CD4-positive, alpha-beta memory T cell (primary cell): ENCODE measurements at regions not wholly inside any gene's neighbourhood (a gene's known extent, or its start where the extent isn't known, plus 50 kb on each side); places are given as distances from the start of the nearest gene placed in this dataset.
"Not testable (repeated sequence)": the region's sequence is repeated elsewhere in the genome, so short reads cannot be mapped to it uniquely, and the experiment has no call there.

Source experiments
- CTCF ChIA-PET: fragments of 350-600 bp; sonication (Branson Sonifier 250); formaldehyde crosslinking; loops from one replicate; lab custom pipeline; 2021; ENCODE audit warnings: inconsistent platforms; ENCODE audit not compliant: partially characterized antibody; lab: Charles Lee
- POLR2A ChIA-PET: fragments of 350-600 bp; sonication (Branson Sonifier 250); formaldehyde crosslinking; loops from one replicate; lab custom pipeline; 2021; ENCODE audit not compliant: partially characterized antibody; lab: Charles Lee
- DNase-seq, 5 donors: peaks; one replicate each; pipeline versions ENCODE4 v3.0.0 to v3.0.0-alpha.2; 2020 to 2022; ENCODE audit warnings: mixed read lengths in 1 of 5
- H3K27ac ChIP-seq: one replicate; pipeline ENCODE4 v1.7.0; 2013; ENCODE audit warnings: low read depth, low read length
- H3K27me3 ChIP-seq: 2 replicates; pipeline ENCODE4 v1.7.0; 2013; ENCODE audit warnings: mild to moderate bottlenecking, low read length, moderate library complexity; ENCODE audit not compliant: insufficient read depth
- H3K36me3 ChIP-seq: 2 replicates; pipeline ENCODE4 v1.7.0; 2013; ENCODE audit warnings: mild to moderate bottlenecking, low read length, moderate library complexity; ENCODE audit not compliant: insufficient read depth
- H3K4me1 ChIP-seq: 2 replicates; pipeline ENCODE4 v1.7.0; 2013; ENCODE audit warnings: mild to moderate bottlenecking, low read length, moderate library complexity; ENCODE audit not compliant: insufficient read depth
- H3K4me3 ChIP-seq, 2 donors: one replicate each; pipeline ENCODE4 v1.7.0; 2013; ENCODE audit warnings: low read length in 2 of 2, mild to moderate bottlenecking in 1 of 2
- H3K9me3 ChIP-seq, 2 donors: one replicate each; pipeline ENCODE4 v1.7.0; 2013; ENCODE audit warnings: low read length in 2 of 2, control low read depth in 1 of 2; ENCODE audit not compliant: control insufficient read depth in 1 of 2
- H3K27ac Mint-ChIP-seq, 7 donors: one replicate each; pipeline ENCODE4 v1.8.0; 2020 to 2021; ENCODE audit warnings: mixed read lengths in 7 of 7, mild to moderate bottlenecking in 6 of 7, inconsistent platforms in 3 of 7, moderate library complexity in 3 of 7
- H3K27me3 Mint-ChIP-seq, 2 donors: one replicate each; pipeline ENCODE4 v1.8.0; 2020 to 2021; ENCODE audit warnings: mixed read lengths in 2 of 2
- H3K36me3 Mint-ChIP-seq, 2 donors: one replicate each; pipeline ENCODE4 v1.8.0; 2020 to 2021; ENCODE audit warnings: mixed read lengths in 2 of 2, inconsistent platforms in 1 of 2, mild to moderate bottlenecking in 1 of 2
- H3K4me1 Mint-ChIP-seq, 4 donors: one replicate each; pipeline ENCODE4 v1.8.0; 2020 to 2021; ENCODE audit warnings: mixed read lengths in 4 of 4, mild to moderate bottlenecking in 1 of 4
- H3K4me3 Mint-ChIP-seq, 8 donors: one replicate each; pipeline ENCODE4 v1.8.0; 2020 to 2021; ENCODE audit warnings: mixed read lengths in 8 of 8, mild to moderate bottlenecking in 7 of 8, moderate library complexity in 6 of 8, inconsistent platforms in 3 of 8
- H3K9me3 Mint-ChIP-seq, 8 donors: one replicate each; pipeline ENCODE4 v1.8.0; 2020 to 2021; ENCODE audit warnings: mixed read lengths in 8 of 8, mild to moderate bottlenecking in 5 of 8, inconsistent platforms in 3 of 8, moderate library complexity in 1 of 8
- intact Hi-C: fragments of 100-400 bp; cut with micrococcal nuclease; formaldehyde crosslinking; loops from one replicate; pipeline ENCODE4 v1.15.1; 2023

DNA sequence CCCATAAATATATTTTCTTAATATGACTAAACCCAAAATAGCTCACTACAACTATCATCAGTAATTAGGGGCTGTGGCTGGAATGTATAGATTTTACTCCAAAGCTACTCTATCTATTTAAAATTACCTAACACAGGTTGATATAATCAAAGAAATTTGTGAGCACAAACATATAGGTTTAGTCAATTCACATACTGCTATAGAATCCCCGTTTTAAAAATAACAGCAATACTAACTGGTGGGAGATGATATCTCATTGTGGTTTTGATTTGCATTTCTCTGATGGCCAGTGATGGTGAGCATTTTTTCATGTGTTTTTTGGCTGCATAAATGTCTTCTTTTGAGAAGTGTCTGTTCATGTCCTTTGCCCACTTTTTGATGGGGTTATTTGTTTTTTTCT is 1434.9 kb upstream of the CELF2 start:
- H3K27ac ChIP-seq, H3K27me3 ChIP-seq, H3K4me3 Mint-ChIP-seq, H3K36me3 Mint-ChIP-seq, H3K9me3 ChIP-seq, POLR2A ChIA-PET, H3K4me1 ChIP-seq, H3K9me3 Mint-ChIP-seq, intact Hi-C loops, CTCF ChIA-PET, H3K4me1 Mint-ChIP-seq, DNase-seq, H3K27ac Mint-ChIP-seq, H3K4me3 ChIP-seq, H3K27me3 Mint-ChIP-seq, H3K36me3 ChIP-seq: not testable (repeated sequence)

GRCh38 chr10:9596368-9596920 is 1421.2 kb upstream of the CELF2 start:
- H3K9me3 Mint-ChIP-seq: peaks cover 0 to 2% (median 0%) of the 10 kb centered on the region in 8 donors
- H3K27me3 Mint-ChIP-seq: peaks cover 0 to 5% of the 10 kb centered on the region in 2 donors
- POLR2A ChIA-PET: no interaction called here
- Histone ChIP-seq H3K9me3 (no peaks in the 10 kb centered on the region), H3K36me3 (no peaks in the 10 kb centered on the region), H3K27ac (no peak overlapping the region), H3K27me3 (no peaks in the 10 kb centered on the region), H3K4me1 (no peaks in the 10 kb centered on the region), H3K4me3 (no peak overlapping the region)
- H3K27ac Mint-ChIP-seq: no peak overlapping the region
- CTCF ChIA-PET: no interaction called here
- intact Hi-C loops: no loop called here
- peaks cover 0 to 1% (median 0%) of the 10 kb centered on the region in 4 donors for H3K4me1 Mint-ChIP-seq
- H3K4me3 Mint-ChIP-seq: no peak overlapping the region
- DNase-seq: no peak
- H3K36me3 Mint-ChIP-seq: no peaks in the 10 kb centered on the region

DNA sequence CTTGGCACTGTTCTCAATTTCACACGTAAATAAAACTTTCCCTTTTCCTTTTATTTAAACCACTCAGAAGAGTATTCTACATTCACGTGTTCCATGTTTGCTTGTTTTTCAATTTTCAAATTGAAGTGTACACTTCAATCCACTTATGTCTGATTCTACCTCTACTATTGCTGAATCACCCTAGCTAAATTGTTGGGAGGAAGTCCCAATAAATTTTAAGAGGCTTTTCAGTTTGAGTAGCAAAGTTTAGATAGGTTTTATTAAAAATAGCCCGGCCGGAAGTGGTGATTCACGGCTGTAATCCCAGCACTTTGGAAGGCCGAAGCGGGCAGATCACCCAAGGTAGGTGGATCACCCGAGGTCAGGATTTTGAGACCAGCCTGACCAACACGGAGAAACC is 1414.7 kb upstream of the CELF2 start:
- H3K4me3 ChIP-seq: no peak overlapping the region
- ChIA-PET POLR2A (no interaction called here), CTCF (no interaction called here)
- no peaks in the 10 kb centered on the region for H3K36me3 Mint-ChIP-seq
- no peak for DNase-seq
- intact Hi-C loops: no loop called here
- no peak overlapping the region for H3K27ac Mint-ChIP-seq
- H3K9me3 Mint-ChIP-seq: peaks cover 0 to 2% (median 0%) of the 10 kb centered on the region in 8 donors
- no peaks in the 10 kb centered on the region for H3K36me3 ChIP-seq
- H3K27ac ChIP-seq: no peak overlapping the region
- no peaks in the 10 kb centered on the region for H3K27me3 Mint-ChIP-seq
- H3K4me1 ChIP-seq: no peaks in the 10 kb centered on the region
- H3K9me3 ChIP-seq: no peaks in the 10 kb centered on the region
- H3K4me3 Mint-ChIP-seq: no peak overlapping the region
- H3K27me3 ChIP-seq: no peaks in the 10 kb centered on the region
- peaks cover 0 to 4% (median 0%) of the 10 kb centered on the region in 4 donors for H3K4me1 Mint-ChIP-seq

DNA sequence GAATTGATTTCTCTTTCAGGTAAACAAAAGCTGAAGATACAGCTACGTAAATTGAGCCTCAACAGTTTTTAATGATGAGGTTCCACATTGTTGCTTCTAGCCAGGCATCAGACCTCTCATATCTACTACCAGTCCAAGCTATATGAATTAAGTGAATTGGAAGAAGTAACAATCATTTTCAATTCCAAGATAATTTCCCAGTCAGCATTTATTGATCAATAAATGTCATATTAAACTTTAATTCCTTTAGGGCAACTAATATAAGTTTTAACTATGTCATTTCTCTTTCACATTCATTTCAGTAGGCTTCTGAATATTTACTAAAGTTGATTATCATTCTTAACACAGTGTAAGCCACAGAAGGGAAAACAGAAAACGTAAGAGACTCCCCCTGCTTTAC is 1413.7 kb upstream of the CELF2 start:
- H3K4me3 Mint-ChIP-seq: no peak overlapping the region
- ChIA-PET CTCF (no interaction called here), POLR2A (no interaction called here)
- H3K4me1 Mint-ChIP-seq: peaks cover 0 to 4% (median 0%) of the 10 kb centered on the region in 4 donors
- no peaks in the 10 kb centered on the region for H3K36me3 ChIP-seq
- no peaks in the 10 kb centered on the region for H3K4me1 ChIP-seq
- no peaks in the 10 kb centered on the region for H3K36me3 Mint-ChIP-seq
- no peak overlapping the region for H3K27ac ChIP-seq
- no peak overlapping the region for H3K4me3 ChIP-seq
- no peaks in the 10 kb centered on the region for H3K27me3 Mint-ChIP-seq
- no peaks in the 10 kb centered on the region for H3K27me3 ChIP-seq
- no peaks in the 10 kb centered on the region for H3K9me3 ChIP-seq
- intact Hi-C loops: no loop called here
- H3K9me3 Mint-ChIP-seq: peaks cover 0 to 2% (median 0%) of the 10 kb centered on the region in 8 donors
- no peak for DNase-seq
- H3K27ac Mint-ChIP-seq: no peak overlapping the region

DNA sequence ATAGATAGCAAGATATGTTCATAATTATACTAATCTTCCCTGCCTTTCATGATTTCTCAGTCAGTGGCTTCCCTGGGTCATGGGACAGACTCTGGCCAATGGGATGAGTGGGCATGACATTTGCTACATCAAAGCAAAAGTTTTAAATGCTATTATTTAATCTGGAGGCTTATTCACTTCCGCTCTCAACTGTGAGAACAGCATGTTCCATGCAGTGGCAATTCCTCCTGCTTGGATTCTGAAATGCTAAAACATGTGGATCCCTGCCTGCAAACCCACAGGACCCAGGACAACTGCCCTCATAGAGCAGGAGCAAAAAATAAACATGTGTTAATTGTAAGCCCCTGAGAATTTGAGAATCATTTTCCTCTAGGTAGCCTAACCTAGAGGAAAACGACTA is 1412.4 kb upstream of the CELF2 start:
- Histone ChIP-seq H3K4me1 (no peaks in the 10 kb centered on the region), H3K36me3 (no peaks in the 10 kb centered on the region), H3K27me3 (no peaks in the 10 kb centered on the region), H3K27ac (no peak overlapping the region), H3K9me3 (no peaks in the 10 kb centered on the region), H3K4me3 (no peak overlapping the region)
- ChIA-PET POLR2A (no interaction called here), CTCF (no interaction called here)
- no peak for DNase-seq
- peaks cover 0 to 2% (median 0%) of the 10 kb centered on the region in 8 donors for H3K9me3 Mint-ChIP-seq
- H3K27me3 Mint-ChIP-seq: no peaks in the 10 kb centered on the region
- no peak overlapping the region for H3K27ac Mint-ChIP-seq
- peaks cover 0 to 4% (median 0%) of the 10 kb centered on the region in 4 donors for H3K4me1 Mint-ChIP-seq
- no peak overlapping the region for H3K4me3 Mint-ChIP-seq
- intact Hi-C loops: no loop called here
- no peaks in the 10 kb centered on the region for H3K36me3 Mint-ChIP-seq

GRCh38 chr10:9608602-9609001 is 1409.1 kb upstream of the CELF2 start:
- Mint-ChIP-seq H3K36me3 (no peaks in the 10 kb centered on the region), H3K4me1 (peaks cover 0 to 1% (median 0%) of the 10 kb centered on the region in 4 donors), H3K9me3 (peaks cover 0 to 3% (median 0%) of the 10 kb centered on the region in 8 donors), H3K27ac (no peak overlapping the region), H3K4me3 (no peak overlapping the region), H3K27me3 (no peaks in the 10 kb centered on the region)
- H3K4me3 ChIP-seq: no peak overlapping the region
- H3K27me3 ChIP-seq: no peaks in the 10 kb centered on the region
- H3K4me1 ChIP-seq: no peaks in the 10 kb centered on the region
- ChIA-PET CTCF (no interaction called here), POLR2A (no interaction called here)
- no peak overlapping the region for H3K27ac ChIP-seq
- intact Hi-C loops: no loop called here
- no peaks in the 10 kb centered on the region for H3K36me3 ChIP-seq
- no peaks in the 10 kb centered on the region for H3K9me3 ChIP-seq
- DNase-seq: no peak

GRCh38 chr10:9613338-9614075 is 1404.2 kb upstream of the CELF2 start:
- CTCF ChIA-PET: no interaction called here
- Mint-ChIP-seq H3K27me3 (no peaks in the 10 kb centered on the region), H3K36me3 (no peaks in the 10 kb centered on the region), H3K4me1 (peaks cover 0 to 1% (median 0%) of the 10 kb centered on the region in 4 donors), H3K9me3 (peaks cover 0 to 4% (median 0%) of the 10 kb centered on the region in 8 donors), H3K27ac (no peak overlapping the region), H3K4me3 (no peak overlapping the region)
- H3K27me3 ChIP-seq: no peaks in the 10 kb centered on the region
- H3K4me1 ChIP-seq: no peaks in the 10 kb centered on the region
- H3K9me3 ChIP-seq: no peaks in the 10 kb centered on the region
- no peaks in the 10 kb centered on the region for H3K36me3 ChIP-seq
- H3K4me3 ChIP-seq: no peak overlapping the region
- no peak overlapping the region for H3K27ac ChIP-seq
- intact Hi-C loops: no loop called here
- no peak for DNase-seq
- POLR2A ChIA-PET: no interaction called here
